A172 (cell line): ENCODE measurements at regions not wholly inside any gene's neighbourhood (a gene's known extent, or its start where the extent isn't known, plus 50 kb on each side); places are given as distances from the start of the nearest gene placed in this dataset.

Experiments
- DNase-seq: peaks from one replicate; pipeline ENCODE4 v3.0.0-alpha.2; 2015; ENCODE audit warnings: low spot score

- no peak for DNase-seq
These were observed 116.6 kb upstream of the PARD3B start for GRCh38 chr2:204428675-204429074.

DNA sequence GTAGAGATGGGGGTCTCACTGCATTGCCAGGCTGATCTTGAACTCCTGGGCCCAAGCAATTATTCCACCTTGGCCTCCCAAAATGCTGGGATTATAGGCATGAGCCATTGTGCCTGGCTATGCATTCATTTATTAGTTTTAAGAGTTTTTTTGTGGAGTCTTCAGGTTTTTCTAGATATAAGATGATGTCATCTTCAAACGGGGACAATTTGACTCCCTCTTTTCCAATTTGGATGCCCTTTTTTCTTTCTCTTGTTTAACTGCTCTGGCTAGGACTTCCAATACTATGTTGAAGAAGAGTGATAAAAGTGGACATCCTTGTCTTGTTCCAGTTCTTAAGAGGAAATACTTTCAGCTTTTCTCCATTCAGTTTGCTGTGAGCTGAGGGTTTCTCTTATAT, 113.7 kb upstream of the PARD3B start:
- no peak for DNase-seq

DNA sequence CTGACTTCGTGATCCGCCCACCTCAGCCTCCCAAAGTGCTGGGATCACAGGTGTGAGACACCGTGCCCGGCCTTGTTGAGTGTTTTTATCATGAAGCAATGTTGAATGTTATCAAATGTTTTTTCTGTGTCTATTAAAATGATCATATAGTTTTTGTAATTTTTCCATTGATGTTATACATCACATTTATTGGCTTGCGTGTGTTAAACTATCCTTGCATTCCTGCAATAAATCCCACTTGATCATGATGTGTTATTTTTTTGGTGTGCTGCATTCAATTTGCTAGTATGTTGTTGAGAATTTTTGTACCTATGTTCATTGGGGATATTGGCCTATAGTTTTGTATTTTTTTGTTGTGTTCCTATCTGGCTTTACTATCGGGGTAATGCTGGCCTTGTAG, 113.1 kb upstream of the PARD3B start:
- DNase-seq = no peak

GRCh38 chr2:204434660-204435462, 110.4 kb upstream of the PARD3B start:
- no peak for DNase-seq

- DNase-seq = no peak
These were observed 109.0 kb upstream of the PARD3B start for GRCh38 chr2:204436230-204436629.

DNA sequence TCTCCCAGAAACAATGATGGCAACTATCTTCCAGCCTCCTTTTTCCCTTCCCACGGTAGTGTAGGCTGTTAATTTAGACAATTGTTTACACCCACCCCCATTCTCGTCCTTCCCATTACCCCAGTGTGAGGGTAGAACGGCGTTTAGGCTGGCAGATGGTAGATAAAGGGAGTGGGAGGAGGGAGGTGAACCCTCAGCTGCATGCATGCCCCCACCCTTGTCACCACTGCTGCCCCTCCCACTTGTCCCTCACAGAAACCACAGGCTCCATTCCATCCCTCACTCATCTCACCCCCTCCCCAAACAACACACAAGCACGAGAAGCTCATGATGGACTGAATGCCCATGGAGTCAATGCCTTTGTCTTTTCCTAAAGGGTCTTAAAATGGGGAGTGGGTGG, 107.9 kb upstream of the PARD3B start:
- no peak for DNase-seq

GRCh38 chr2:204437815-204438756, 107.2 kb upstream of the PARD3B start:
- no peak for DNase-seq

GRCh38 chr2:204441316-204441715, 104.0 kb upstream of the PARD3B start:
- DNase-seq = no peak

- DNase-seq = no peak
These were observed 100.1 kb upstream of the PARD3B start for GRCh38 chr2:204445149-204445548.

- no peak for DNase-seq
These were observed 97.6 kb upstream of the PARD3B start for GRCh38 chr2:204447722-204448121.

- DNase-seq = no peak
These were observed 95.3 kb upstream of the PARD3B start for GRCh38 chr2:204449977-204450376.

GRCh38 chr2:204451766-204452165, 93.5 kb upstream of the PARD3B start:
- no peak for DNase-seq

DNA sequence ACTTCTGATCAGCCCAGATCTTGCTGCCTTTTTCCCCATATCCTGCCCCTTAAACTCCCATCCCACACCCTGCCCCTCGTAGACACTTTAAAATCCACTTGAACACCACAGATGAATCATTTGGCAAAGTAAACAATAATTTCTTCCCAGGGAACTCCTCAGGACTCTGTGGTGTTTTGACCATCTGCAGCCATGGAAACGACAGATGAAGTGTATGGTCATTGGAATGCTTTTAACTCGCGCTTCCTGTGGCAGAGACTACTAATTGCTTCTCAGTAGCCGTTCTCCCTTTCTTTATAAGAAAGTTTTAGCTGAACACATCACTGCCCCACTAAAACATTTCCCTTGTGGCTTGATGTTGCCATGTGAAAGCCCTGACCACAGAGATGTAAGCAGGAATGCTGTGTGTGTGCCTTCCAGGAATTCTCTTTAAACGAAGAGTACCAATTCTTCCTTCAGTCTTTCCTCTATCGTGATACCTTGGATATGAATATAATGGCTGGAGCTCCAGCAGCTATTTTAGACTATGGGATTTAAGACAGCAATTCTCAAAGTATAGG, 92.7 kb upstream of the PARD3B start:
- peak; percentile 98 for DNase-seq

GRCh38 chr2:204453730-204454167, 91.5 kb upstream of the PARD3B start:
- DNase-seq = peak; percentile 34

DNA sequence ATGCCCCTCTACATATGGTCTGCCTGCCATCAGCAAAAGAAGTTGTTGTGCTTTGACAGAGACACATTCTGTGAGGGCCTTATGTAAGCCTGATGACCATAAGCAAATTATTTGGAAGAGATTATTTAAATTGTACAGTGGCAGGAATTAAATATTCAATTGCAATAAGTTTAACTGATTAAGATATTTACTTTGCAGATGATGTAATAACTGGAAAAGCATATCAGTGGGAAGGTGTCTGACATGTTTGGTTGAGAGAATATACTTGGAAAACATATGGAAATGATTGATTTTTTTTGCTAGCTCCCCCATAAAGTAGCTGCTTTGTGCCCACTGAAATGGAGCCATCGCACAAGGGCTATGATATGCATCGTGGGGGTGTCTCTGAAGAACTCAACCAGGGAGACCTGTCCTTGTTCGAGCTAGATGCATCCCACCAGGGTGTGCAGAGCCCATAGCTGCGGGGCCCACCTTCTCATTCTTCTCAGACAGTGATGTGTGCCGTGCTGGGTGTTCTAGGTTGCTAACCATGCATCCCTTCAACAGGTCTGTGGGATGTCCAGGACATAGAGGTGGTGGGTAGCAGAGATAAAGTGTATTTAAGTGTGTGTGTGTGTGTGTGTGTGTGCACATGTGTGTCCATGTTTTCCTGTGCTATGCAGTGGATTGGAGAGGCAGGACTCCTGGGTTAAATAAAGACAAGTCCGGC, 90.4 kb upstream of the PARD3B start:
- no peak for DNase-seq

DNA sequence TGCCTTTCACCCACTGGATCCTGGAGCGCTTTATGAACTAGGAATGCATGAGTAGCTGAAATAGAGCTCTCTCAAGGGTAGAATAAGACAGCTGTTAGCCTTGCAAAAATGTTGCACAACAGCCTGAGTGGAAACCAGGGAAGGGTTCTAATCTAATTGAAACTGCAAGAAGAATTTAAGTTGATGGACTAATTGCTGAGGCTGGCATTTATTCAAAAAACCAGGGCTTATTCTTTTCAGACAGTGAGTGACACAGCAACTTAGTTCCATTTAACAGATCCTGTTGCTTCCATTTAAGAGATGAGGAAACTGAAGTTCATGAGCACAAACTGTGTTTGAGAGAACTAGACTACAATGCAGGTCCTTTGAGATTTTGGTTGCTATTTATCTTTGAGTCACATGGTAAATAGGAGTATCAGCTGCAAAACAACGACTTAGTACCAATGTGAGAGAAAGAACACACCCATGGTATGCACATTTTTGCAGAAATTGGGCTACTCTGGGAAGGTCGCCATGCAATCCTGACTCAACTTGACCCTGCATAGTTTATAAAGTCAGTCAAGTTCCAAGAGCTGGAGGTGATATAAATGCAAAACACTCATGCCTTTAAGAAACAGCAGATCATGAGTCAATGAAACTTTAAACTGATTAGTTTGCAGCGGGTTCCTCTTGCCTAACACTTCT, 76.4 kb upstream of the PARD3B start:
- no peak for DNase-seq

DNA sequence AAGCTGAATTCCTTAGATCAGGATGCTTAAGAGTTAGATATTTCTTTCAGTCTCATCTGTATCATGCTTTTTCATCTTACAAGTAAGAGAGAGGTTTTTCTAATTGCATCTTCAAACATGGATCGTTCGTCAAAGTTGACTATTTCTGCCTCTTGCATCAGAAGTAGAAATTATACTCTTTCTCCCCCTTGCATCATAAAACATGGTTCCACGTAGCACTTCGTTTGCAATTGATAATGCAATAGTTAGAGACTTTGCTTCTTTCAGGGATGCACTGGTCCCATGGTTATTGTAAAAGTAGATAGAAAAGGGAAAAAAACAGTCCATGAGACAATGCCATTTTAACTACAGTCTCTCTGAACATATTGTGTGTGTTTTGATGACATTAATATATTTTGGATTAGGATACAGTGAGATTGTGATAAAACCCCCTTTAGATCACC, 75.1 kb upstream of the PARD3B start:
- no peak for DNase-seq

DNA sequence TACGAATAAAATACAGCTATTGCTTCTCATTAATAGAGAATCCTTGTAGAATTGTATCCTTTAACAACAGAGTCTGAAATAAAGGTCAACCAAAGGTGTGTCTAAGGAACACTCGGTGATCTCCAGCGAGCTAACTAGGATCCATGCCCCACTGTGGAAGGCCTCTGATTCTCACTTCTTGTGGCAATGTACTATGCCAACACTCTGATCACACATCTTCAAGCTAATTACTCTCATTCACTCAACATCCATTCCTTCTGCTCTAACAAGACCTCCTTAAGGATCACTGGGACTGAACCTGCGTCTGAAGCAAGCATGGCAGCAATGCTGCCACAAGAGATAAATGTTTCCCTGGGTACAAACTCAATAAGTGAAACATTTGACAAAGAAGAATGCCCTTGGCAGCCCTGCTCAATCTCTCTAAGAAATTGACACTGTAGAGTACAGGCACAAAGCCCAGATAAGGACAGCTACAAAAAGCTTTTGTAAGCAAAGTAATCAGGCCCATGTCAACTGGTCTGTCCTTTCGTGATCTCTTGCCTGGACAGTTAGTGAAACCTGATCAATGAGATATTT, 74.6 kb upstream of the PARD3B start:
- no peak for DNase-seq

DNA sequence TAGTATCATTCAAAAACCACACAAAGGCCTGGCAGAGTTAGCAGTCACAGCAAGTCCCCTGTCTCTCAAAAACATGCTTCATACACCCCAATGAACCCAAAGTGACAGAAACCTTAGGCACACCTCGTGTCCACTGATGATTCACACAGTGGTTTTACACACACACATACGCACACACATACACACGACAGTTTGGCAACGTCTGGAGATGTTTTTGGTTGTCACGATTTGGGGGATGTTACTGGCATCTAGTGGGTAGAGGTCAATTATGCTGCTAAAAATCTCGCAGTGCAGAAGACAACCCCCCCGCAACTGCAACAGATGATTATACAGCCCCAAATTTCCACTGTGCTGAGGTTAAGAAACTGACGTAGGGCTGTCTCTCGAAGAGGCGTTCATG, 72.9 kb upstream of the PARD3B start:
- no peak for DNase-seq

- DNase-seq = no peak
These were observed 72.1 kb upstream of the PARD3B start for GRCh38 chr2:204473224-204473623.

DNA sequence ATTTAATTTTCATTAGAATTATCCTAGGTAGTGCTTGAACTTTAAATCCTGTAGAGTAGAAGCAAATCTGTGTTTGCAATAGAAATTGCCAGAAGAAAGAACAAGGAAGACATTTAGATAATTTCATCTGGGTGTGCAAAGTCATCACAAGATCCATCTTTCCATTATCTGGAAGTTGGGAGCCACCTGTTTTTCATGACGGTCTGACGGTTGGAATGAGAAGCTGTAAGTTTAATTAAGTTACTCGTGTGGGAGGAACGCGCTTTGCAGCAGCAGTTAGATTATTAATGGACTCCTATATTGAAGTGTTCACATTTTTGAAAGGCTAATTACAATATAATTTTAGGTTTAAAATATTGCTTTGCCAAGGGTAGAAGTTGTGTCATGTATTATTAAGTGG, 69.9 kb upstream of the PARD3B start:
- no peak for DNase-seq
